Esophagus muscularis mucosa (tissue), 4 donors: ENCODE measurements at regions not wholly inside any gene's neighbourhood (a gene's known extent, or its start where the extent isn't known, plus 50 kb on each side); places are given as distances from the start of the nearest gene placed in this dataset.

Source experiments
- DNase-seq: peaks from one replicate; pipeline ENCODE4 v3.0.0-alpha.2; 2017; ENCODE audit errors: extremely low spot score
- H3K27ac ChIP-seq, 4 donors: fragments of 200-600 bp; sonication (generic); replicated peaks in 1 of 4; 1 replicate in 3 of 4; 2 replicates in 1 of 4; pipeline ENCODE4 v1.5.1; 2016 to 2019; ENCODE audit warnings: mild to moderate bottlenecking in 1 of 4
- H3K27me3 ChIP-seq, 4 donors: fragments of 200-600 bp; sonication (generic); one replicate each; pipeline versions ENCODE4 v1.5.1 to v1.6.0; 2016 to 2019
- H3K36me3 ChIP-seq, 4 donors: fragments of 200-600 bp; sonication (generic); one replicate each; pipeline ENCODE4 v1.5.1; 2016 to 2019
- H3K4me1 ChIP-seq, 4 donors: fragments of 200-600 bp; sonication (generic); one replicate each; pipeline ENCODE4 v1.5.1; 2016 to 2019
- H3K4me3 ChIP-seq, 4 donors: fragments of 200-600 bp; sonication (generic); 1 replicate in 2 of 4; 2 replicates in 2 of 4; pipeline ENCODE4 v1.5.1; 2016 to 2019; ENCODE audit warnings: mild to moderate bottlenecking in 4 of 4, moderate library complexity in 1 of 4
- H3K9me3 ChIP-seq, 4 donors: fragments of 200-600 bp; sonication (generic); 1 replicate in 3 of 4; 2 replicates in 1 of 4; pipeline ENCODE4 v1.5.1; 2016 to 2019
- EP300 ChIP-seq: sonication (generic); formaldehyde crosslinking; IDR thresholded peaks from one replicate; pipeline ENCODE4 v1.6.1; 2017; ENCODE audit warnings: antibody characterized with exemption
- POLR2A ChIP-seq: fragments of 450-650 bp; IDR thresholded peaks from one replicate; pipeline ENCODE4 v1.6.1; 2017; ENCODE audit warnings: antibody characterized with exemption, moderate library complexity, mild to moderate bottlenecking, low read depth
- POLR2AphosphoS5 ChIP-seq, 2 donors: sonication (generic); formaldehyde crosslinking; IDR thresholded peaks; one replicate each; pipeline ENCODE4 v1.6.1; 2017; ENCODE audit warnings: antibody characterized with exemption in 2 of 2
- WGBS: methylation state at CpG from one replicate; pipeline ENCODE4 v1.1.5; 2018; 5-methylcytosine and 5-hydroxymethylcytosine counted together
- intact Hi-C: fragments of 100-400 bp; cut with DNase I; formaldehyde crosslinking; loops from one replicate; pipeline ENCODE4 v1.15.1; 2023
- TF ChIP-seq, protein P1 (sequence below), 3 experiments: fragments of 200-600 bp in 2 of 3; fragments of 450-650 bp in 1 of 3; sonication (generic) in 2 of 3; IDR thresholded peaks; one replicate each; pipeline ENCODE4 v1.5.1; 2017 to 2019; ENCODE audit warnings: antibody characterized with exemption in 3 of 3, mild to moderate bottlenecking in 2 of 3, moderate library complexity in 1 of 3

DNA sequence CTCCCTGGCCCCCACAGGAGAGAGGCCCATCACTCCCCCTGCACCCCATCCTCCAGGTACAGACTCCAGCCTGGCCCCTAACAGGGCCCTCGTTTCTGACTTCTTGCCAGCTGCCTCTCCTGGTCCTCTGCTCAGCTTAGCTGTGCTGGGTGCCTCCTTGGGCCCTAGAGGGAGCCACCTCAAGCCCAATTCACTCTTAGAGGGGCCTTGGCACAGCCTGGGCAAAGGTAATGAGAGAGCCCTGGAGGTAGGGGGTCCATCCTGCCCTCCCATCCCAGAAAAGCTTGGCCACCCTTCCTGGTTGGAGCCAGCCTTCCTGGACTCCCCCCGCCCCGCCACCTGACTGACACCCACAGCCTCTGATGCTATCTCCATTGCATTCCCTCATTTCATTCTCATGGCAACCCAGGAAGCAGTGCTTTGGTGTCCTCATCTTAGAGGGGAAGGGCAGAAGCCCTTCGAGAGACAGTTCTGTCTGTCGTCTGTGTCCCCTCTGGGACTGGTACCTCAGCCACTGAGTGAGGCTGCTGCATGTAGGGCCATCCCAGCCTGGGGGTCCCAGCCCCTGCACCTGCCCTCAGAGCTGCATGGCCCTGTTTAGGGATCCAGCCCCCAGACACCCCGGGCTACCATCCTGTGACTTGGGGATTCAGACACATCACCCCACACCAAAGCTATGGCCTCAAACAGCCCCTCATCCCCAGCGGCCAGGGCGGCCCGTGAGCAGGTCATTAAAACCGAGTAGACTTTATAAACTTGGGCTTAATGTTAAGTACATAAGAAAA lies 95.5 kb downstream of the BARX1 start:
- WGBS = 83% methylated on average over 9 of the region's 10 CpGs
- intact Hi-C loops = no loop called here
- no peak for TF ChIP-seq POLR2AphosphoS5 (IDR thresholded peaks at IDR 0.05)
- no peaks in the 10 kb centered on the region for H3K9me3 ChIP-seq
- peaks cover 0 to 49% (median 7%) of the 10 kb centered on the region in 4 donors for H3K27me3 ChIP-seq
- H3K36me3 ChIP-seq = no peaks in the 10 kb centered on the region
- no peak overlapping the region for H3K27ac ChIP-seq
- peaks cover 0 to 7% (median 3%) of the 10 kb centered on the region in 4 donors for H3K4me1 ChIP-seq
- no peak overlapping the region for H3K4me3 ChIP-seq
- peak; percentile 77 for DNase-seq

DNA sequence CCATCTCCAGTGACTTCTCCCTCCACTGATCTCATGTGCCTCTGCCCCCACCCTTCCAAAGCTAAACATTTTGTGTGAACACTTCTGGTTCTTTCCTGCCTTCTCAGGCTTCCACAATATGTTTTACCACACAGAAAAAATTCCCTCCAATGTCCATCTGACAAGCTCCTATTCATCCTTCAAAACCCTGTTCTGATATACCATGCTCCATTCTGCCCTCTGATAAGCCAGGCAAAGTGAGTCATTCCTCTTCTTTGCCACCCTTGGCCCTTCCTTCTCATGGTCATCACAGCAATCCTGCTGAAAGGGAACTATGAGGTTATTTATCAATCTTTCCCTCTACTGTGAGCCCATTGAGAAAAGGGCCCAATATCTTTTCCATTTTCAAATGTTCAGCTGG lies 97.6 kb downstream of the BARX1 start:
- H3K4me3 ChIP-seq = no peak overlapping the region
- no peaks in the 10 kb centered on the region for H3K36me3 ChIP-seq
- peaks cover 0 to 7% (median 3%) of the 10 kb centered on the region in 4 donors for H3K4me1 ChIP-seq
- no peaks in the 10 kb centered on the region for H3K9me3 ChIP-seq
- peaks cover 0 to 42% (median 7%) of the 10 kb centered on the region in 4 donors for H3K27me3 ChIP-seq
- TF ChIP-seq POLR2A (no peak), POLR2AphosphoS5 (IDR thresholded peaks at IDR 0.05) (no peak), EP300 (no peak)
- TF ChIP-seq, protein P1, sequence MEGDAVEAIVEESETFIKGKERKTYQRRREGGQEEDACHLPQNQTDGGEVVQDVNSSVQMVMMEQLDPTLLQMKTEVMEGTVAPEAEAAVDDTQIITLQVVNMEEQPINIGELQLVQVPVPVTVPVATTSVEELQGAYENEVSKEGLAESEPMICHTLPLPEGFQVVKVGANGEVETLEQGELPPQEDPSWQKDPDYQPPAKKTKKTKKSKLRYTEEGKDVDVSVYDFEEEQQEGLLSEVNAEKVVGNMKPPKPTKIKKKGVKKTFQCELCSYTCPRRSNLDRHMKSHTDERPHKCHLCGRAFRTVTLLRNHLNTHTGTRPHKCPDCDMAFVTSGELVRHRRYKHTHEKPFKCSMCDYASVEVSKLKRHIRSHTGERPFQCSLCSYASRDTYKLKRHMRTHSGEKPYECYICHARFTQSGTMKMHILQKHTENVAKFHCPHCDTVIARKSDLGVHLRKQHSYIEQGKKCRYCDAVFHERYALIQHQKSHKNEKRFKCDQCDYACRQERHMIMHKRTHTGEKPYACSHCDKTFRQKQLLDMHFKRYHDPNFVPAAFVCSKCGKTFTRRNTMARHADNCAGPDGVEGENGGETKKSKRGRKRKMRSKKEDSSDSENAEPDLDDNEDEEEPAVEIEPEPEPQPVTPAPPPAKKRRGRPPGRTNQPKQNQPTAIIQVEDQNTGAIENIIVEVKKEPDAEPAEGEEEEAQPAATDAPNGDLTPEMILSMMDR (IDR thresholded peaks at IDR 0.05) = no peak
- intact Hi-C loops = no loop called here
- DNase-seq = peak; percentile 79
- no peak overlapping the region for H3K27ac ChIP-seq

DNA sequence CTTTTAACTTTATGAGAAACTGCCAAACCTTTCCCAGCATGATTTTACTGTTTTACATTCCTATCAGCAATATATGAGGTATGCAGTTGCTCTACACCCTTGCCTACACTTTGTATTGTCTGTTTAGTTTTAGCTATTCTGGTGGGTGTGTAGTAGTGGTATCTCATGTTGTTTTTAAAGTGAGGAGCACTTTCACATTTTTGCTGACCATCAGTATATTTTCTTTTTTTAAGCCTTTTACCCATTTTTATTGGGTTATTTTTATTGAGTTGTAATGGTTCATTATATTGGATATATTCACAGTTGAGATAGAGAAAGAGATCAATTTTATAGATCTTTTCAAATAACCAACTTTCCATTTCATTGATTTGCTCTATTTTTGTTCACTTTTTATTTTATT lies 102.4 kb downstream of the BARX1 start:
- Histone ChIP-seq H3K27ac (no peak overlapping the region), H3K9me3 (no peaks in the 10 kb centered on the region), H3K27me3 (peaks cover 0 to 12% (median 0%) of the 10 kb centered on the region in 4 donors), H3K4me1 (no peaks in the 10 kb centered on the region), H3K36me3 (no peaks in the 10 kb centered on the region), H3K4me3 (no peak overlapping the region)
- no peak for DNase-seq
- TF ChIP-seq, protein P1 (IDR thresholded peaks at IDR 0.05) = no peak
- TF ChIP-seq EP300 = no peak
- no peak for TF ChIP-seq POLR2A
- TF ChIP-seq POLR2AphosphoS5 (IDR thresholded peaks at IDR 0.05) = no peak
- intact Hi-C loops = no loop called here

DNA sequence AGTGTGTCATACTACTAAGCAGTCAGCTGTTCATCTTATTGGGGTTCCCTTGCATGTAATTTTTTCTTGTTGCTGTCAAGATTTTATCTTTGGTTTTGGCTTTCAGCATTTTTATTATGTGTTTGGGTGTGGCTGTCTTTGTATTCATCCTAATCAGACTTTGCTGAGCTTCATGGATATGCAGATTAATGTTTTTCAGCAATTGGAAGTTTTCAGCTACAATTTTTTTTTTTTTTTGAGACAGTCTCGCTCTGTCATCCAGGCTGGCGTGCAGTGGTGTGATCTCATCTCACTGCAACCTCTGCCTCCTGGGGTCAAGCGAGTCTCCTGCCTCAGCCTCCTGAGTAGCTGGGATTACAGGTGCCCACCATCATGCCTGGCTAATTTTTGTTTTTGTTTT lies 108.8 kb downstream of the BARX1 start:
- no peak overlapping the region for H3K4me3 ChIP-seq
- no peak overlapping the region for H3K27ac ChIP-seq
- no peaks in the 10 kb centered on the region for H3K4me1 ChIP-seq
- peaks cover 0 to 9% (median 0%) of the 10 kb centered on the region in 4 donors for H3K27me3 ChIP-seq
- peaks cover 0 to 13% (median 7%) of the 10 kb centered on the region in 4 donors for H3K9me3 ChIP-seq
- H3K36me3 ChIP-seq = no peaks in the 10 kb centered on the region
- no peak for DNase-seq
- 83% methylated on average over 3 of the region's 3 CpGs for WGBS
- intact Hi-C loops = no loop called here
- TF ChIP-seq POLR2A = no peak
- no peak for TF ChIP-seq EP300
- TF ChIP-seq POLR2AphosphoS5 (IDR thresholded peaks at IDR 0.05) = no peak
- TF ChIP-seq, protein P1 (IDR thresholded peaks at IDR 0.05) = no peak

DNA sequence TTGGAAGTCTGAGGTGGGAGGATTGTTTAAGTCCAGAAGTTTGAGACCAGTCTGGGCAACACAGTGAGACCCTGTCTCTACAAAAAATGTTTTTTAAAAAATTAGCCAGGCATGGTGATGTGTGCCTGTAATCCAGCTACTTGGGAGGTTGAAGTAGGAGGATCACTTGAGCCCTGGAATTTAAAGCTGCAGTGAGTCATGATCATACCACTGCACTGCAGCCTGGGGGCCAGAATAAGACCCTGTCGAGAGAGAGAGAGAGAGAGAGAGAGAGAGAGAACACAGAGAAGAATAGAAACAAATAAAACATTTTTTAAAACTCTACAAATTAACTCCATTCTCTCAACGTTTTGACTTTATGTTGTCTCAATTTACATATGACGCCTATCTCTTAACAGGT lies 111.8 kb downstream of the BARX1 start:
- 63% methylated on average over 3 of the region's 3 CpGs for WGBS
- no peak for DNase-seq
- intact Hi-C loops = no loop called here
- Histone ChIP-seq H3K27me3 (peaks cover 0 to 6% (median 0%) of the 10 kb centered on the region in 4 donors), H3K36me3 (no peaks in the 10 kb centered on the region), H3K4me1 (no peaks in the 10 kb centered on the region), H3K9me3 (peaks cover 0 to 13% (median 7%) of the 10 kb centered on the region in 4 donors), H3K4me3 (no peak overlapping the region), H3K27ac (no peak overlapping the region)
- no peak for TF ChIP-seq POLR2AphosphoS5 (IDR thresholded peaks at IDR 0.05)
- TF ChIP-seq, protein P1 (IDR thresholded peaks at IDR 0.05) = no peak
- TF ChIP-seq EP300 = no peak
- TF ChIP-seq POLR2A = no peak
